ENCODE measurements at regions not wholly inside any gene's neighbourhood (a gene's known extent, or its start where the extent isn't known, plus 50 kb on each side); places are given as distances from the start of the nearest gene placed in this dataset.

- TF ChIP-seq EP300 (IDR thresholded peaks at IDR 0.05), result no peak
- TF ChIP-seq, protein P1, sequence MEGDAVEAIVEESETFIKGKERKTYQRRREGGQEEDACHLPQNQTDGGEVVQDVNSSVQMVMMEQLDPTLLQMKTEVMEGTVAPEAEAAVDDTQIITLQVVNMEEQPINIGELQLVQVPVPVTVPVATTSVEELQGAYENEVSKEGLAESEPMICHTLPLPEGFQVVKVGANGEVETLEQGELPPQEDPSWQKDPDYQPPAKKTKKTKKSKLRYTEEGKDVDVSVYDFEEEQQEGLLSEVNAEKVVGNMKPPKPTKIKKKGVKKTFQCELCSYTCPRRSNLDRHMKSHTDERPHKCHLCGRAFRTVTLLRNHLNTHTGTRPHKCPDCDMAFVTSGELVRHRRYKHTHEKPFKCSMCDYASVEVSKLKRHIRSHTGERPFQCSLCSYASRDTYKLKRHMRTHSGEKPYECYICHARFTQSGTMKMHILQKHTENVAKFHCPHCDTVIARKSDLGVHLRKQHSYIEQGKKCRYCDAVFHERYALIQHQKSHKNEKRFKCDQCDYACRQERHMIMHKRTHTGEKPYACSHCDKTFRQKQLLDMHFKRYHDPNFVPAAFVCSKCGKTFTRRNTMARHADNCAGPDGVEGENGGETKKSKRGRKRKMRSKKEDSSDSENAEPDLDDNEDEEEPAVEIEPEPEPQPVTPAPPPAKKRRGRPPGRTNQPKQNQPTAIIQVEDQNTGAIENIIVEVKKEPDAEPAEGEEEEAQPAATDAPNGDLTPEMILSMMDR (IDR thresholded peaks at IDR 0.05), result no peak
- TF ChIP-seq POLR2A (IDR thresholded peaks at IDR 0.05; ENCODE audit: low read depth), result no peak
Measured at GRCh38 chr4:45370408-45370807, 644.1 kb upstream of the GNPDA2 start.
